ENCODE measurements at regions not wholly inside any gene's neighbourhood (a gene's known extent, or its start where the extent isn't known, plus 50 kb on each side); places are given as distances from the start of the nearest gene placed in this dataset.
A peak's percentile ranks its signal among the peaks of the same experiment; 100 is the strongest.

- no peak for DNase-seq
- intact Hi-C loops (cut with micrococcal nuclease): no loop called here
- no peaks in the 10 kb centered on the region for H3K9me3 ChIP-seq (replicated peaks)
These were observed 63.3 kb upstream of the KCNMB2 start for GRCh38 chr3:178472941-178473340.

GRCh38 chr3:178474526-178474925 lies 61.7 kb upstream of the KCNMB2 start:
- Histone ChIP-seq H3K9me3 (replicated peaks) (no peaks in the 10 kb centered on the region), H3K4me3 (no peak overlapping the region), H3K36me3 (no peaks in the 10 kb centered on the region), H3K27ac (replicated peaks) (no peak overlapping the region), H3K27me3 (ENCODE audit: low read depth) (no peaks in the 10 kb centered on the region), H3K4me1 (peaks cover 3% of the 10 kb centered on the region)
- TF ChIP-seq CTCF (IDR thresholded peaks at IDR 0.05; ENCODE audit: borderline replicate concordance): no peak
- DNase-seq: no peak
- intact Hi-C loops (cut with micrococcal nuclease): no loop called here

More at GRCh38 chr3:178472941-178473340, 63.3 kb upstream of the KCNMB2 start:
- TF ChIP-seq CTCF (IDR thresholded peaks at IDR 0.05; ENCODE audit: borderline replicate concordance): no peak
- Histone ChIP-seq H3K27me3 (ENCODE audit: low read depth) (no peaks in the 10 kb centered on the region), H3K36me3 (no peaks in the 10 kb centered on the region), H3K27ac (replicated peaks) (no peak overlapping the region), H3K4me3 (no peak overlapping the region), H3K4me1 (no peaks in the 10 kb centered on the region)

- intact Hi-C loops (cut with micrococcal nuclease): no loop called here
- H3K4me1 ChIP-seq: peaks cover 9% of the 10 kb centered on the region
- no peaks in the 10 kb centered on the region for H3K36me3 ChIP-seq
- H3K27me3 ChIP-seq (ENCODE audit: low read depth): no peaks in the 10 kb centered on the region
- DNase-seq: no peak
- TF ChIP-seq CTCF (IDR thresholded peaks at IDR 0.05; ENCODE audit: borderline replicate concordance): no peak
- H3K27ac ChIP-seq (replicated peaks): no peak overlapping the region
- H3K4me3 ChIP-seq: no peak overlapping the region
- H3K9me3 ChIP-seq (replicated peaks): no peaks in the 10 kb centered on the region
These were observed 61.2 kb upstream of the KCNMB2 start for GRCh38 chr3:178475062-178475461.

- Histone ChIP-seq H3K27ac (replicated peaks) (no peak overlapping the region), H3K4me3 (no peak overlapping the region), H3K9me3 (replicated peaks) (no peaks in the 10 kb centered on the region), H3K4me1 (peaks cover 9% of the 10 kb centered on the region), H3K36me3 (no peaks in the 10 kb centered on the region), H3K27me3 (ENCODE audit: low read depth) (no peaks in the 10 kb centered on the region)
- TF ChIP-seq CTCF (IDR thresholded peaks at IDR 0.05; ENCODE audit: borderline replicate concordance): no peak
- DNase-seq: no peak
- intact Hi-C loops (cut with micrococcal nuclease): no loop called here
These were observed 59.4 kb upstream of the KCNMB2 start for GRCh38 chr3:178476886-178477285.

DNA sequence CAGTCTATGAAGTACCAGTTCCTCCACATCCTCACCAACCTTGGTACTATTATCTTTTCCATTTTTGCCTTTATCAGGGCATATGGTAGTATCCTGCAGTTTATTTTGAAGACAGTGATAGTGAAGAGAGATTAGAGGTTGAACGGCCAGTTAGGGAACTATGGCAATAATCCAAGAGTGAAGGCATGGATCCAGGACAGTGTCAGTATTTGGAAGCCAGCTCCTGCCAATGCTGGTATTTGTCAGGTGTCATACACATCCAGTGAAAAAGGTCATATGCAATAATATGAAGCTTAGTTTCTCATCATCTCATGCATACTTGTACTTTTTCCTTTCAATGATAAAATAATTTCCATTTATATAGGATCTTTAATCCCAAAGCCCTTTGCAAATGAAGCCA lies 56.8 kb upstream of the KCNMB2 start:
- Histone ChIP-seq H3K27ac (replicated peaks) (peak overlapping the region; percentile 11), H3K4me3 (no peak overlapping the region), H3K36me3 (no peaks in the 10 kb centered on the region), H3K4me1 (peaks cover 9% of the 10 kb centered on the region), H3K27me3 (ENCODE audit: low read depth) (no peaks in the 10 kb centered on the region), H3K9me3 (replicated peaks) (no peaks in the 10 kb centered on the region)
- no peak for TF ChIP-seq CTCF (IDR thresholded peaks at IDR 0.05; ENCODE audit: borderline replicate concordance)
- intact Hi-C loops (cut with micrococcal nuclease): no loop called here
- no peak for DNase-seq

DNA sequence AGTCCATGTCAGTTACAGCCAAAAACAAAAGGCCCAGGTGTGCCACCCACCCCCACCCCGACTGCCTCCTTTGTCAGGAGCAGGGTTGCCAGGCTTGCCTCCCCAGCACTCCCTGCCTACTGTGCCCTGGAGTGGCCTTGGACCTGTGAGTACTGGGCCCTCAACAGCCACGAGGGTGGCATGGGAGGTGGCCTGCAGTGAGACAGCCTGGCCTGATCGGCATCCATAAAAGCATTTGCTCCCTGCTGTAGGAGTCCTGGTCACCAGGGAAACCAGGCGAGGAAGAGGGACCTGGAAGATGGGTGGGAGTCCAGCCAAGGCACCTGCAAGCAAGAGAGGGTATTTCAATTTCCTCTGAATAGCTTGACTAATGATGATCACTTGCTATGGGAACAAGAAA lies 56.4 kb upstream of the KCNMB2 start:
- no peaks in the 10 kb centered on the region for H3K9me3 ChIP-seq (replicated peaks)
- intact Hi-C loops (cut with micrococcal nuclease): no loop called here
- H3K27me3 ChIP-seq (ENCODE audit: low read depth): no peaks in the 10 kb centered on the region
- peaks cover 9% of the 10 kb centered on the region for H3K4me1 ChIP-seq
- no peak for TF ChIP-seq CTCF (IDR thresholded peaks at IDR 0.05; ENCODE audit: borderline replicate concordance)
- no peaks in the 10 kb centered on the region for H3K36me3 ChIP-seq
- no peak for DNase-seq
- H3K27ac ChIP-seq (replicated peaks): peak overlapping the region; percentile 11
- H3K4me3 ChIP-seq: no peak overlapping the region

Measured in left ventricle myocardium inferior (tissue), 1 donor.